GM19463 (cell line): ENCODE measurements at regions not wholly inside any gene's neighbourhood (a gene's known extent, or its start where the extent isn't known, plus 50 kb on each side); places are given as distances from the start of the nearest gene placed in this dataset.

Experiments
- ATAC-seq: cut with Tn5 transposase; IDR thresholded peaks from one replicate; pipeline ENCODE4 v1.9.1; 2021; ENCODE audit warnings: mild to moderate bottlenecking, moderate library complexity; ENCODE audit not compliant: unreplicated experiment

- ATAC-seq: no peak
Observed at GRCh38 chr9:4921449-4921848, 63.6 kb upstream of the JAK2 start.

- no peak for ATAC-seq
Observed at GRCh38 chr9:4922101-4922500, 63.0 kb upstream of the JAK2 start.

GRCh38 chr9:4922730-4923129 lies 62.3 kb upstream of the JAK2 start:
- no peak for ATAC-seq

- ATAC-seq: no peak
Observed at GRCh38 chr9:4923141-4923540, 61.9 kb upstream of the JAK2 start.

GRCh38 chr9:4923580-4924544 lies 61.2 kb upstream of the JAK2 start:
- ATAC-seq: no peak

- ATAC-seq: no peak
Observed at GRCh38 chr9:4926239-4926638, 58.8 kb upstream of the JAK2 start.

GRCh38 chr9:4927043-4927471 lies 58.0 kb upstream of the JAK2 start:
- peak; percentile 67 for ATAC-seq

- no peak for ATAC-seq
Observed at GRCh38 chr9:4927701-4928100, 57.4 kb upstream of the JAK2 start.

- no peak for ATAC-seq
Observed at GRCh38 chr9:4929917-4930316, 55.2 kb upstream of the JAK2 start.

- ATAC-seq: no peak
Observed at GRCh38 chr9:4932681-4933080, 52.4 kb upstream of the JAK2 start.

GRCh38 chr9:4933177-4933576 lies 51.9 kb upstream of the JAK2 start:
- no peak for ATAC-seq

GRCh38 chr9:4933861-4934260 lies 51.2 kb upstream of the JAK2 start:
- no peak for ATAC-seq

- ATAC-seq: no peak
Observed at GRCh38 chr9:4935001-4935672, 49.9 kb upstream of the JAK2 start.
